ENCODE measurements at regions not wholly inside any gene's neighbourhood (a gene's known extent, or its start where the extent isn't known, plus 50 kb on each side); places are given as distances from the start of the nearest gene placed in this dataset.

DNA sequence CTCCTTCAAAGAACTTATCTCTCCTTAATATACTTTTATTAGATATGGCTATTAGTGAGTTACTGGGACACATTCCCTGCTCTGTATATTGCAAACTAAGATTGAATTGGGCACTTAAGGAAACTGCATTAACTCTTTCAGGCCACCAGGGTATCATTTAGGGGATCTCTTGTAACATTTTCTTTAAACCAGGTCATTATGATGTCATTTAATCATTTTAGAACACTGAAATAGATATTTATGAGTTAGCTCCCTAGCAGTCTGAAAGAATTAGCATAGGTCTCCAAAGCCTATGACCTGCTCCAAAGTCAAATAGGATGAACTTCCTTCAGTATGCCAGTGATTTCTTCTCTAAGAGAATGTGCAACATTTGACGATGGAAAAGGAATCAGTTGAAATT, 506.9 kb downstream of the FOXG1 start:
- H2AK9ac ChIP-seq (replicated peaks; ENCODE audit: low read depth, low read length, poor library complexity): no peak overlapping the region
- no peak overlapping the region for H3K27ac ChIP-seq (ENCODE audit: insufficient read depth, low read length)
- H3K4me1 ChIP-seq (ENCODE audit: control insufficient read depth, insufficient read depth, low read length): peaks cover 2% of the 10 kb centered on the region; the same call in 1 of the 2 replicates
- H3K4me3 ChIP-seq (ENCODE audit: insufficient read depth, low read depth, low read length): no peak overlapping the region
- no peak overlapping the region for H4K5ac ChIP-seq (ENCODE audit: low read depth, low read length)
- H2BK5ac ChIP-seq (ENCODE audit: low read depth, low read length, poor library complexity, severe bottlenecking): no peak overlapping the region
- no peak overlapping the region for H3K23ac ChIP-seq (ENCODE audit: low read depth, low read length)
- no peak for ATAC-seq (ENCODE audit: low read depth)
- H3K4me2 ChIP-seq (ENCODE audit: low read depth, low read length): no peak overlapping the region
- TF ChIP-seq NFE2L2 (IDR thresholded peaks at IDR 0.05; ENCODE audit: low read depth, low read length): no peak
- TF ChIP-seq SMC3 (IDR thresholded peaks at IDR 0.05; ENCODE audit: low read depth, low read length): no peak
- TF ChIP-seq USF2 (IDR thresholded peaks at IDR 0.05; ENCODE audit: low read depth, low read length): no peak
- TF ChIP-seq CHD1 (IDR thresholded peaks at IDR 0.05; ENCODE audit: low read depth, low read length): no peak
- TF ChIP-seq CTCF (conservative IDR thresholded peaks at IDR 0.05; ENCODE audit: low read depth, low read length): no peak
- no peak for TF ChIP-seq MAZ (IDR thresholded peaks at IDR 0.05; ENCODE audit: borderline replicate concordance, low read depth, low read length)
- no peak for TF ChIP-seq POLR2A (IDR thresholded peaks at IDR 0.05; ENCODE audit: low read depth, low read length)
- TF ChIP-seq RFX5 (IDR thresholded peaks at IDR 0.05; ENCODE audit: low read depth, low read length): no peak
- TF ChIP-seq MAFK (IDR thresholded peaks at IDR 0.05; ENCODE audit: low read depth, low read length): no peak
- no peak for TF ChIP-seq FOS (IDR thresholded peaks at IDR 0.05; ENCODE audit: low read depth, low read length)
- TF ChIP-seq, protein P1, sequence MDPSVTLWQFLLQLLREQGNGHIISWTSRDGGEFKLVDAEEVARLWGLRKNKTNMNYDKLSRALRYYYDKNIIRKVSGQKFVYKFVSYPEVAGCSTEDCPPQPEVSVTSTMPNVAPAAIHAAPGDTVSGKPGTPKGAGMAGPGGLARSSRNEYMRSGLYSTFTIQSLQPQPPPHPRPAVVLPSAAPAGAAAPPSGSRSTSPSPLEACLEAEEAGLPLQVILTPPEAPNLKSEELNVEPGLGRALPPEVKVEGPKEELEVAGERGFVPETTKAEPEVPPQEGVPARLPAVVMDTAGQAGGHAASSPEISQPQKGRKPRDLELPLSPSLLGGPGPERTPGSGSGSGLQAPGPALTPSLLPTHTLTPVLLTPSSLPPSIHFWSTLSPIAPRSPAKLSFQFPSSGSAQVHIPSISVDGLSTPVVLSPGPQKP (IDR thresholded peaks at IDR 0.05; ENCODE audit: borderline replicate concordance, low read depth, low read length): no peak
- TF ChIP-seq CEBPB (IDR thresholded peaks at IDR 0.05; ENCODE audit: low read depth, low read length): no peak
- no peak for TF ChIP-seq RCOR1 (IDR thresholded peaks at IDR 0.05; ENCODE audit: insufficient replicate concordance, low read length)
- no peak for TF ChIP-seq MXI1 (IDR thresholded peaks at IDR 0.05; ENCODE audit: borderline replicate concordance, low read depth, low read length)
- no peak for TF ChIP-seq BHLHE40 (IDR thresholded peaks at IDR 0.05; ENCODE audit: low read depth, low read length)
- no peak for TF ChIP-seq RAD21 (IDR thresholded peaks at IDR 0.05; ENCODE audit: low read length)
- H2BK15ac ChIP-seq (ENCODE audit: low read depth, low read length): no peak overlapping the region
- no peak overlapping the region for H2BK20ac ChIP-seq (ENCODE audit: low read depth, low read length)
- no peak overlapping the region for H4K8ac ChIP-seq (ENCODE audit: low read depth in 2 of 2, low read length in 2 of 2)
- POLR2A ChIA-PET (ENCODE audit: unreplicated experiment): interaction anchor here (0.6 kb wide), 1 partner anchor 1344 kb away, joined by 3 read pairs; no protein-coding TSS in a partner anchor
- H3K56ac ChIP-seq (ENCODE audit: extremely low read depth, insufficient read depth, low read length): no peak overlapping the region
- H2AK5ac ChIP-seq (ENCODE audit: low read depth, low read length): no peak overlapping the region
- H3K14ac ChIP-seq (replicated peaks; ENCODE audit: low read depth, low read length): no peak overlapping the region
- intact Hi-C loops (cut with micrococcal nuclease) (no loop called here), in situ Hi-C loops (cut with MboI; ENCODE audit: low sequenced_read_pairs) (no loop called here), dilution Hi-C loops (cut with HindIII; ENCODE audit: low sequenced_read_pairs, unreplicated experiment) (no loop called here)
- no peaks in the 10 kb centered on the region for H4K20me1 ChIP-seq (ENCODE audit: insufficient read depth, low read length)
- DNase-seq: no peak
- H3K9me1 ChIP-seq (ENCODE audit: insufficient read depth, low read length): no peaks in the 10 kb centered on the region
- no peaks in the 10 kb centered on the region for H3K79me1 ChIP-seq (ENCODE audit: low read depth in 1 of 2, low read length in 2 of 2)
- H3K9ac ChIP-seq (ENCODE audit: low read depth, low read length): no peak overlapping the region
- no TSS peak for BruUV-seq (replicated peaks)
- no peaks in the 10 kb centered on the region for H3K27me3 ChIP-seq (ENCODE audit: control insufficient read depth, insufficient read depth, low read length)
- H3K18ac ChIP-seq (ENCODE audit: low read depth, low read length): no peak overlapping the region
- WGBS, 2 experiments (ENCODE audit: extremely low coverage in 2 of 2, insufficient read length in 1 of 2): no CpG with 5 or more reads among the region's 1 CpG
- H4K91ac ChIP-seq (ENCODE audit: insufficient read depth, low read depth, low read length): no peak overlapping the region
- H3K4ac ChIP-seq (ENCODE audit: low read depth, low read length): no peak overlapping the region
- no peak overlapping the region for H2BK120ac ChIP-seq (ENCODE audit: low read depth, low read length)
- no peak overlapping the region for H2AFZ ChIP-seq (replicated peaks; ENCODE audit: low read length, poor library complexity)
- no peaks in the 10 kb centered on the region for H3K36me3 ChIP-seq (ENCODE audit: control insufficient read depth, insufficient read depth, low read length)
- H3K9me3 ChIP-seq (ENCODE audit: control insufficient read depth, insufficient read depth, low read length): no peaks in the 10 kb centered on the region
- CTCF ChIA-PET: no interaction called here

Measured in IMR-90 (cell line).